ENCODE measurements at regions not wholly inside any gene's neighbourhood (a gene's known extent, or its start where the extent isn't known, plus 50 kb on each side); places are given as distances from the start of the nearest gene placed in this dataset.
"Not testable (repeated sequence)": the region's sequence is repeated elsewhere in the genome, so short reads cannot be mapped to it uniquely, and the experiment has no call there.

- TF ChIP-seq CTCF (IDR thresholded peaks at IDR 0.05; ENCODE audit: control extremely low read depth, extremely low read depth, low read depth, missing control alignments) = no peak
- ChIA-PET CTCF (no interaction called here), POLR2A (no interaction called here)
- DNase-seq (ENCODE audit: extremely low spot score) = no peak
These were observed 559.0 kb upstream of the RGMB start for GRCh38 chr5:98214240-98215051.

- no peak for DNase-seq (ENCODE audit: extremely low spot score)
- POLR2A ChIA-PET = no interaction called here
- CTCF ChIA-PET = no interaction called here
- TF ChIP-seq CTCF (IDR thresholded peaks at IDR 0.05; ENCODE audit: control extremely low read depth, extremely low read depth, low read depth, missing control alignments) = no peak
These were observed 556.3 kb upstream of the RGMB start for GRCh38 chr5:98217138-98217537.

GRCh38 chr5:98218838-98219237 lies 554.6 kb upstream of the RGMB start:
- POLR2A ChIA-PET = no interaction called here
- TF ChIP-seq CTCF (IDR thresholded peaks at IDR 0.05; ENCODE audit: control extremely low read depth, extremely low read depth, low read depth, missing control alignments) = no peak
- no peak for DNase-seq (ENCODE audit: extremely low spot score)
- CTCF ChIA-PET = interaction anchor here (1.1 to 1.4 kb wide), 2 partner anchors 8 to 10 kb away, joined by 3 to 6 read pairs; no protein-coding TSS in a partner anchor

- ChIA-PET POLR2A (no interaction called here), CTCF (interaction anchor here (1.5 kb wide), 1 partner anchor 9 kb away, joined by 3 read pairs; no protein-coding TSS in a partner anchor)
These were observed 546.0 kb upstream of the RGMB start for GRCh38 chr5:98227489-98227888.

GRCh38 chr5:98231089-98231488 lies 542.4 kb upstream of the RGMB start:
- ChIA-PET POLR2A (no interaction called here), CTCF (no interaction called here)
- no peak for TF ChIP-seq CTCF (IDR thresholded peaks at IDR 0.05; ENCODE audit: control extremely low read depth, extremely low read depth, low read depth, missing control alignments)
- DNase-seq (ENCODE audit: extremely low spot score) = no peak

More at GRCh38 chr5:98227489-98227888, 546.0 kb upstream of the RGMB start:
- no peak for TF ChIP-seq CTCF (IDR thresholded peaks at IDR 0.05; ENCODE audit: control extremely low read depth, extremely low read depth, low read depth, missing control alignments)
- DNase-seq (ENCODE audit: extremely low spot score) = no peak

GRCh38 chr5:98237794-98238193 lies 535.7 kb upstream of the RGMB start:
- DNase-seq (ENCODE audit: extremely low spot score); CTCF ChIA-PET; POLR2A ChIA-PET: not testable (repeated sequence)

GRCh38 chr5:98243972-98244371 lies 529.5 kb upstream of the RGMB start:
- no peak for TF ChIP-seq CTCF (IDR thresholded peaks at IDR 0.05; ENCODE audit: control extremely low read depth, extremely low read depth, low read depth, missing control alignments)
- no peak for DNase-seq (ENCODE audit: extremely low spot score)
- POLR2A ChIA-PET = no interaction called here
- CTCF ChIA-PET = no interaction called here

Data from GM10248 (cell line).